SK-N-SH treated with all-trans-retinoic acid at 6 μM for 48 hours (cell line): ENCODE measurements at regions not wholly inside any gene's neighbourhood (a gene's known extent, or its start where the extent isn't known, plus 50 kb on each side); places are given as distances from the start of the nearest gene placed in this dataset.

Experiments
- RARB ChIP-seq: fragments of 250-450 bp; sonication (Bioruptor Pico); IDR thresholded peaks from 2 replicates; pipeline ENCODE4 v1.8.0; 2021; ENCODE audit warnings: mild to moderate bottlenecking, moderate library complexity
- TCF4 ChIP-seq: fragments of 250-450 bp; sonication (Bioruptor Pico); IDR thresholded peaks from 2 replicates; pipeline ENCODE4 v1.8.0; 2021; ENCODE audit warnings: mild to moderate bottlenecking, moderate library complexity, borderline replicate concordance
- TOX ChIP-seq: fragments of 250-450 bp; sonication (Bioruptor Pico); IDR thresholded peaks from 2 replicates; pipeline ENCODE4 v1.8.0; 2021; ENCODE audit warnings: mild to moderate bottlenecking, moderate library complexity, borderline replicate concordance
- ZC3H10 ChIP-seq: fragments of 250-450 bp; sonication (Bioruptor Pico); IDR thresholded peaks from 2 replicates; pipeline ENCODE4 v1.5.1; 2021; ENCODE audit warnings: mild to moderate bottlenecking, moderate library complexity
- ZFP3 ChIP-seq: fragments of 250-450 bp; sonication (Bioruptor Pico); IDR thresholded peaks from 2 replicates; pipeline ENCODE4 v1.5.0; 2020; ENCODE audit warnings: mild to moderate bottlenecking, moderate library complexity
- ZFP30 ChIP-seq: fragments of 450-650 bp; formaldehyde crosslinking; IDR thresholded peaks from 2 replicates; pipeline ENCODE4 v1.5.0; 2022; ENCODE audit warnings: mild to moderate bottlenecking, moderate library complexity
- ZNF8 ChIP-seq: fragments of 450-650 bp; formaldehyde crosslinking; IDR thresholded peaks from 2 replicates; pipeline ENCODE4 v1.5.0; 2020; ENCODE audit warnings: mild to moderate bottlenecking, moderate library complexity
- TF ChIP-seq, protein P1 (sequence below): fragments of 250-450 bp; sonication (Bioruptor Pico); IDR thresholded peaks from 2 replicates; pipeline ENCODE4 v1.8.0; 2020; ENCODE audit warnings: mild to moderate bottlenecking, moderate library complexity, borderline replicate concordance
- TF ChIP-seq, protein P2 (sequence below): fragments of 250-450 bp; sonication (Bioruptor Pico); IDR thresholded peaks from 2 replicates; pipeline ENCODE4 v1.5.0; 2020; ENCODE audit warnings: mild to moderate bottlenecking, moderate library complexity

DNA sequence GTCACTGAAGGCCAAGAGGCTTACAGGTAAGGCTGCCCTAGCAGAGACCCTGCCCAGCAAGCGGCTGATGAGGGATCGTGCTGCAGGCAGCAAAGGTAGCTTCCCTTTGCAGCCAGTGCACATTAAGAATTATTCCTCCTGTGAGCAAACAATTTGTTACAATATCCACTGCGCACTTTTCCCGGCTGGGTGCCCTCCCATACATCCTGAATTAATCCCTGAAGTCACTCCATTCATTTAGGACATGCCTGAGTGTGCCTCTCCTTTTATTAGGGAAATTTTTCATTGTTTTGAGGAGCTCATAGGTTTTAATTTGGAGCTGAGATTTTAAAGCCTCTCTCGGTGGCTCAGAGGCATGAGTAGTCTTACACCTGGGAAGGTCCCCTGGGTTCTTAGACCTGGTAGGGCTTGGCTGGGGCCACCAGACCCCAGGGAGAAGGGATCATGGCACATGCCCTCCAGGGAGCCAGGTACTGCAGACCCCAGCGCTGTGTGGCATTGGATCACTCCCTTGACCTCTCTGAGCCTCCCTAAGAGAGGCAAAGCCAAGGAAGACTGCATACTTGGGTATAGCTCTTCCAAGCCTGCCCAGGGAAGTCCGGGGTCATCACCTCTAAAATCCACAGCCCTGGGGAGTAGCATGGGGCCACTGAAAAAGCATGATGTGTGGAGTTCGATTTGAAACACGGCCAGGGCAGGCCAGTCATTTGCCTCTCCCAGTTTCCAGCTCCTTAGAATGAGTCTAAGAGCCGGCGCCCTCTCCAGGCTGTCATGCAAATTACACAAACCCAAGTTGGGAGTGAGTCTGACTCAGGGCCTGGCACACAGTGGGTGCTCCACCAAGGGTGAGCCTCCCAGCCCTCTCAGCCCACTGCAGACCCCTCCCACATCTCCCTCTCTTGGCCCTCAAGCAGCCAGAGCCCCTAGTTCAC, 151.9 kb upstream of the LINGO1 start:
- TF ChIP-seq, protein P1, sequence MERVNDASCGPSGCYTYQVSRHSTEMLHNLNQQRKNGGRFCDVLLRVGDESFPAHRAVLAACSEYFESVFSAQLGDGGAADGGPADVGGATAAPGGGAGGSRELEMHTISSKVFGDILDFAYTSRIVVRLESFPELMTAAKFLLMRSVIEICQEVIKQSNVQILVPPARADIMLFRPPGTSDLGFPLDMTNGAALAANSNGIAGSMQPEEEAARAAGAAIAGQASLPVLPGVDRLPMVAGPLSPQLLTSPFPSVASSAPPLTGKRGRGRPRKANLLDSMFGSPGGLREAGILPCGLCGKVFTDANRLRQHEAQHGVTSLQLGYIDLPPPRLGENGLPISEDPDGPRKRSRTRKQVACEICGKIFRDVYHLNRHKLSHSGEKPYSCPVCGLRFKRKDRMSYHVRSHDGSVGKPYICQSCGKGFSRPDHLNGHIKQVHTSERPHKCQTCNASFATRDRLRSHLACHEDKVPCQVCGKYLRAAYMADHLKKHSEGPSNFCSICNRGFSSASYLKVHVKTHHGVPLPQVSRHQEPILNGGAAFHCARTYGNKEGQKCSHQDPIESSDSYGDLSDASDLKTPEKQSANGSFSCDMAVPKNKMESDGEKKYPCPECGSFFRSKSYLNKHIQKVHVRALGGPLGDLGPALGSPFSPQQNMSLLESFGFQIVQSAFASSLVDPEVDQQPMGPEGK (CRISPR knock-in tag) = no peak
- TF ChIP-seq ZNF8 (CRISPR knock-in tag) = no peak
- no peak for TF ChIP-seq ZFP30 (CRISPR knock-in tag)
- no peak for TF ChIP-seq ZFP3 (CRISPR knock-in tag)
- no peak for TF ChIP-seq TOX (CRISPR knock-in tag)
- TF ChIP-seq RARB = no peak
- TF ChIP-seq ZC3H10 (CRISPR knock-in tag) = no peak
- no peak for TF ChIP-seq TCF4
- TF ChIP-seq, protein P2, sequence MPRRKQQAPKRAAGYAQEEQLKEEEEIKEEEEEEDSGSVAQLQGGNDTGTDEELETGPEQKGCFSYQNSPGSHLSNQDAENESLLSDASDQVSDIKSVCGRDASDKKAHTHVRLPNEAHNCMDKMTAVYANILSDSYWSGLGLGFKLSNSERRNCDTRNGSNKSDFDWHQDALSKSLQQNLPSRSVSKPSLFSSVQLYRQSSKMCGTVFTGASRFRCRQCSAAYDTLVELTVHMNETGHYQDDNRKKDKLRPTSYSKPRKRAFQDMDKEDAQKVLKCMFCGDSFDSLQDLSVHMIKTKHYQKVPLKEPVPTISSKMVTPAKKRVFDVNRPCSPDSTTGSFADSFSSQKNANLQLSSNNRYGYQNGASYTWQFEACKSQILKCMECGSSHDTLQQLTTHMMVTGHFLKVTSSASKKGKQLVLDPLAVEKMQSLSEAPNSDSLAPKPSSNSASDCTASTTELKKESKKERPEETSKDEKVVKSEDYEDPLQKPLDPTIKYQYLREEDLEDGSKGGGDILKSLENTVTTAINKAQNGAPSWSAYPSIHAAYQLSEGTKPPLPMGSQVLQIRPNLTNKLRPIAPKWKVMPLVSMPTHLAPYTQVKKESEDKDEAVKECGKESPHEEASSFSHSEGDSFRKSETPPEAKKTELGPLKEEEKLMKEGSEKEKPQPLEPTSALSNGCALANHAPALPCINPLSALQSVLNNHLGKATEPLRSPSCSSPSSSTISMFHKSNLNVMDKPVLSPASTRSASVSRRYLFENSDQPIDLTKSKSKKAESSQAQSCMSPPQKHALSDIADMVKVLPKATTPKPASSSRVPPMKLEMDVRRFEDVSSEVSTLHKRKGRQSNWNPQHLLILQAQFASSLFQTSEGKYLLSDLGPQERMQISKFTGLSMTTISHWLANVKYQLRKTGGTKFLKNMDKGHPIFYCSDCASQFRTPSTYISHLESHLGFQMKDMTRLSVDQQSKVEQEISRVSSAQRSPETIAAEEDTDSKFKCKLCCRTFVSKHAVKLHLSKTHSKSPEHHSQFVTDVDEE = no peak
